ENCODE measurements at regions not wholly inside any gene's neighbourhood (a gene's known extent, or its start where the extent isn't known, plus 50 kb on each side); places are given as distances from the start of the nearest gene placed in this dataset.

GRCh38 chr3:40593351-40593750 is 68.6 kb downstream of the ZNF621 start:
- no peak overlapping the region for H3K4me3 Mint-ChIP-seq (ENCODE audit: low read depth)
- no peak for TF ChIP-seq CTCF (IDR thresholded peaks at IDR 0.05; ENCODE audit: unreplicated experiment)
- H3K27me3 Mint-ChIP-seq, result peaks cover 19% of the 10 kb centered on the region
- peaks cover 2% of the 10 kb centered on the region for H3K4me1 Mint-ChIP-seq (ENCODE audit: low read depth)
- H3K27ac Mint-ChIP-seq, result no peak overlapping the region
- no peaks in the 10 kb centered on the region for H3K36me3 Mint-ChIP-seq (ENCODE audit: insufficient read depth)
- DNase-seq (ENCODE audit: low spot score, unreplicated experiment), result no peak
- H3K9me3 Mint-ChIP-seq (ENCODE audit: low read depth), result no peaks in the 10 kb centered on the region

GRCh38 chr3:40597441-40597840 is 72.7 kb downstream of the ZNF621 start:
- H3K9me3 Mint-ChIP-seq (ENCODE audit: low read depth), result no peaks in the 10 kb centered on the region
- TF ChIP-seq CTCF (IDR thresholded peaks at IDR 0.05; ENCODE audit: unreplicated experiment), result no peak
- H3K4me1 Mint-ChIP-seq (ENCODE audit: low read depth), result no peaks in the 10 kb centered on the region
- DNase-seq (ENCODE audit: low spot score, unreplicated experiment), result no peak
- H3K27ac Mint-ChIP-seq, result no peak overlapping the region
- no peaks in the 10 kb centered on the region for H3K36me3 Mint-ChIP-seq (ENCODE audit: insufficient read depth)
- peaks cover 3% of the 10 kb centered on the region for H3K27me3 Mint-ChIP-seq
- no peak overlapping the region for H3K4me3 Mint-ChIP-seq (ENCODE audit: low read depth)

- no peaks in the 10 kb centered on the region for H3K9me3 Mint-ChIP-seq (ENCODE audit: low read depth)
- DNase-seq (ENCODE audit: low spot score, unreplicated experiment), result no peak
- H3K27ac Mint-ChIP-seq, result no peak overlapping the region
- no peaks in the 10 kb centered on the region for H3K4me1 Mint-ChIP-seq (ENCODE audit: low read depth)
- no peaks in the 10 kb centered on the region for H3K36me3 Mint-ChIP-seq (ENCODE audit: insufficient read depth)
- H3K4me3 Mint-ChIP-seq (ENCODE audit: low read depth), result no peak overlapping the region
- H3K27me3 Mint-ChIP-seq, result peaks cover 3% of the 10 kb centered on the region
- TF ChIP-seq CTCF (IDR thresholded peaks at IDR 0.05; ENCODE audit: unreplicated experiment), result no peak
These were observed 73.6 kb downstream of the ZNF621 start for GRCh38 chr3:40598338-40598737.

GRCh38 chr3:40598962-40599361 is 74.2 kb downstream of the ZNF621 start:
- Mint-ChIP-seq H3K36me3 (ENCODE audit: insufficient read depth) (no peaks in the 10 kb centered on the region), H3K27ac (no peak overlapping the region), H3K4me1 (ENCODE audit: low read depth) (no peaks in the 10 kb centered on the region), H3K4me3 (ENCODE audit: low read depth) (no peak overlapping the region), H3K27me3 (peaks cover 3% of the 10 kb centered on the region), H3K9me3 (ENCODE audit: low read depth) (no peaks in the 10 kb centered on the region)
- TF ChIP-seq CTCF (IDR thresholded peaks at IDR 0.05; ENCODE audit: unreplicated experiment), result no peak
- no peak for DNase-seq (ENCODE audit: low spot score, unreplicated experiment)

- Mint-ChIP-seq H3K4me1 (ENCODE audit: low read depth) (no peaks in the 10 kb centered on the region), H3K9me3 (ENCODE audit: low read depth) (no peaks in the 10 kb centered on the region)
These were observed 78.1 kb downstream of the ZNF621 start for GRCh38 chr3:40602778-40603385.

More at GRCh38 chr3:40602778-40603385, 78.1 kb downstream of the ZNF621 start:
- H3K27ac Mint-ChIP-seq, result no peak overlapping the region
- H3K4me3 Mint-ChIP-seq (ENCODE audit: low read depth), result no peak overlapping the region
- H3K36me3 Mint-ChIP-seq (ENCODE audit: insufficient read depth), result no peaks in the 10 kb centered on the region
- peaks cover 5% of the 10 kb centered on the region for H3K27me3 Mint-ChIP-seq
- DNase-seq (ENCODE audit: low spot score, unreplicated experiment), result no peak
- no peak for TF ChIP-seq CTCF (IDR thresholded peaks at IDR 0.05; ENCODE audit: unreplicated experiment)

Data from progenitor cell of endocrine pancreas (in vitro differentiated cells).